Stimulated activated naive B cell treated with anti-CD40 and anti-IgM and Interleukin-4, amounts not matched to agents 10 μg/mL and 1 μg/mL and 100 μg/mL, for 72 hours (primary cell): ENCODE measurements at regions not wholly inside any gene's neighbourhood (a gene's known extent, or its start where the extent isn't known, plus 50 kb on each side); places are given as distances from the start of the nearest gene placed in this dataset.

Experiments used
- ATAC-seq, 2 donors: fragments of 150-1000 bp; cut with Tn5 transposase; replicated peaks; 2 replicates each; pipeline ENCODE4 v1.10.0; 2021; ENCODE audit warnings: moderate library complexity in 1 of 2
- DNase-seq: peaks from one replicate; pipeline ENCODE4 v3.0.0; 2021
- H3K27ac Mint-ChIP-seq: one replicate; pipeline ENCODE4 v1.8.0; 2022; ENCODE audit warnings: mild to moderate bottlenecking, mixed read lengths
- H3K27me3 Mint-ChIP-seq, 2 donors: one replicate each; pipeline ENCODE4 v1.8.0; 2022; ENCODE audit warnings: mixed read lengths in 2 of 2
- H3K36me3 Mint-ChIP-seq, 2 donors: one replicate each; pipeline ENCODE4 v1.8.0; 2022; ENCODE audit warnings: mixed read lengths in 2 of 2, mild to moderate bottlenecking in 1 of 2
- H3K4me1 Mint-ChIP-seq, 2 donors: one replicate each; pipeline ENCODE4 v1.8.0; 2022; ENCODE audit warnings: mixed read lengths in 2 of 2, mild to moderate bottlenecking in 1 of 2
- H3K4me3 Mint-ChIP-seq, 2 donors: one replicate each; pipeline ENCODE4 v1.8.0; 2022; ENCODE audit warnings: mild to moderate bottlenecking in 2 of 2, mixed read lengths in 2 of 2, moderate library complexity in 1 of 2
- H3K9me3 Mint-ChIP-seq, 2 donors: one replicate each; pipeline ENCODE4 v1.8.0; 2022; ENCODE audit warnings: mixed read lengths in 2 of 2, mild to moderate bottlenecking in 1 of 2

DNA sequence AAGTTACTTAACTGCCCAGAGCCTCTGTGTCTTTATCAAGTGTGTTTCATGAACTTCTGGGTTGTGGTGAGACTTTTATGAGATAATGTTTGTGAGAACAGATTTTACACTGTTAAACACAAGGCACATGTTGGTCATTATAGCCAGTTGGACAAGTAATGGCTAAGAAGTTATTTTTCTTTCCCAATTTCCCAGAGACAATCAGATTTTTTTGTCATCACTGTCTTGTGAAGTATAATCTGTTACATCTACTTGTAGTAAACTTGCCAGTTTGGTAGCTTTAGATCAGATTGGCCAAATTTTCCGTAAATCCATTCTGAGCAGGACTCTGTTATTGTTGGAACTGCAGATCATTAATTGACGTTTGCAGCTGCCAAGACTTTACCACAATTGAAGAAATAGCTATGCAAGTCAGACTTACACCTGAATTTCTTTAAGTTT is 838.8 kb downstream of the SLC4A3 start:
- Mint-ChIP-seq H3K4me1 (no peaks in the 10 kb centered on the region), H3K27ac (no peak overlapping the region), H3K36me3 (no peaks in the 10 kb centered on the region), H3K9me3 (peaks cover 0 to 4% of the 10 kb centered on the region in 2 donors), H3K27me3 (no peaks in the 10 kb centered on the region), H3K4me3 (no peak overlapping the region)
- ATAC-seq = no peak
- no peak for DNase-seq

DNA sequence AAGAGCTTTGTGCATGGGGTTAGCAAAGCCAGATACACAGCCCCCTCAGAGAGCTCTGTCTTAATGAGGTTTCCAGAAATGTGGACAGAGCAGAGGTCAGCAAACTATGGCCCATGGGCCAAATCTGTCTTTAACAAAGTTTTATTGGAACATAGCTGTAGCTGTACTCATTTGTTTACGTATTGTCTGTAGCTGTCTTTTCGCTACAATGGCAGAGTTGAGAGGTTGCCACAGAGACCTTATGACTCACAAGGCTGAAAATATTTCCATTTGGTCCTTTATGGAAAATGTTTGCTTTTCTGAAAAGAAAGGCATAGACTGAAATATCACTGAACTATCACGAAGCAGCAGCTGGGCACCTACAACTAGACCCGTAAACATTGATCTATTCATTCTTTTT is 841.8 kb downstream of the SLC4A3 start:
- H3K4me1 Mint-ChIP-seq = no peaks in the 10 kb centered on the region
- ATAC-seq (no peak), DNase-seq (no peak)
- peaks cover 3 to 4% of the 10 kb centered on the region in 2 donors for H3K9me3 Mint-ChIP-seq
- no peak overlapping the region for H3K27ac Mint-ChIP-seq
- no peaks in the 10 kb centered on the region for H3K36me3 Mint-ChIP-seq
- H3K27me3 Mint-ChIP-seq = no peaks in the 10 kb centered on the region
- no peak overlapping the region for H3K4me3 Mint-ChIP-seq

DNA sequence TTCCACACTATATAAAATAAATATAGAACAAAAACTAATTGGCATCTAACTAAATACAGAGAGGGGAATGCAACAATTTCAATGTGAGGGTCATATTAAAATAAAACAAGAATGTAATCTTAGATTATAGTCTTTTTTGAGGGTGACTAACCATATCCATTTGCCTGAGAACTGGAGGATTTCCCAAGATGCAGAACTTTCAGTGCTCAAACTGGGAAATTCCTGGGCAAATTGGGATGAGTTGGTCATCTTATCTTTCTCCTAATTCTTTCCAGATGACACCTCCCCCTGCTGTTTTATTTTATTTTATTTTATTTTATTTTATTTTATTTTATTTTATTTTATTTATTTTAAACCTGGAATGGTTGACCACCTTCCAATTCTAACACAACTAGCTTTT is 846.2 kb downstream of the SLC4A3 start:
- H3K4me1 Mint-ChIP-seq = no peaks in the 10 kb centered on the region

DNA sequence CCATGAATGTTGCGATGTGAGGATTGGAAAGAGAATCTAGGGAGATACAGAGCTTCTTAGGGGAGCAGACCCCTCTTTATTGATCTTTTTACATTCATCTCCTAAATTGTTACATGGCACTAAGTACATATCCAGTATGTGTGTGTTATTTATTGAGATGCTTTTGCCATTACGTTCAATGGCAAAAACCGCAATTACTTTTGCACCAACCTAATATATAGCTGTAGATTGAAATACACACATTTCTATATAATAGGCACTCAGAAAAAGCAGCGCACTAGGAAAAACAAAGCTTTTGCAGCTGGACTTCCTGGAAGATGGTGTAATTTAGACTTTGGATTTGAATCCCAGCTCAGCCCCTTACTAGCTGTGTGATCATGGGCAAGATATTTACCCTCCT is 849.4 kb downstream of the SLC4A3 start:
- DNase-seq (no peak), ATAC-seq (no peak)
- Mint-ChIP-seq H3K36me3 (no peaks in the 10 kb centered on the region), H3K27me3 (no peaks in the 10 kb centered on the region), H3K4me3 (no peak overlapping the region), H3K27ac (no peak overlapping the region), H3K9me3 (peaks cover 0 to 3% of the 10 kb centered on the region in 2 donors), H3K4me1 (no peaks in the 10 kb centered on the region)

More for the DNA sequence above, 846.2 kb downstream of the SLC4A3 start:
- no peaks in the 10 kb centered on the region for H3K27me3 Mint-ChIP-seq
- no peak for DNase-seq
- H3K4me3 Mint-ChIP-seq = no peak overlapping the region
- no peak for ATAC-seq
- H3K27ac Mint-ChIP-seq = no peak overlapping the region
- H3K9me3 Mint-ChIP-seq = peaks cover 3 to 4% of the 10 kb centered on the region in 2 donors
- H3K36me3 Mint-ChIP-seq = no peaks in the 10 kb centered on the region

DNA sequence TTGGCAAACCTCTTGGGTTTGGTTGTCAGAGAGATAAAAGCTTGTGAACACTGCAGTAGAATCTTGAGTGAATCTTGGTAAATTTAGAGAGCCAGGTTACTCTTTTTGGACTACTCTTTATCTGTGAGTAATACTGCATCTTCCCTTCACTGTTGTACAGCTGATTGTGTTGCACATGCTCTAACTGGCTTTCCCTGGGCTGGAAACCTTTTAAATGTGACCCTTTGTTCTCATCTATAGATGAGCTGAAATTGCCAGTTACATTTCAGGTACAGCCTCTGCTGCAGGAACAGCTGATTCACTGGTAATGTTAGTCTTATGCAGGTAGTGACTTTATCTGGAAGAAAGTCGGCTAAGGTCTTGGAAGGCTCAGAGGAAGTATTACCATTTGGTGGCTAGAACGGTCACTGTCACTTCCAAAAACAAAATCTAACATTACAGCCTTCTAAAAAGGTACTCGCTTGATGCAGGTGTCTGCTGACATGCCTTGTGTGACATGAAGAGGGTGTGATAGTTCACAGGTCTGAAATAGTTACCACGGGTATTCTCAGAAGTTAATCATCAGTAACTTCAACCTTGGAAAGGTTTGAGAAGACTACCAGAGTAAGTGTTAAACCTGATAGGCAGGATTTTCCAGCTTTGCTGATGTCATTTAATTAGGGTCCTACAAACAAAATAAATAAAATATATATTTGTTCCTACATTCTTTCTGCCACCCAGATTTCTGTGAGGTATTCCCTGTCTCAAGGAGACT is 851.1 kb downstream of the SLC4A3 start:
- DNase-seq = no peak
- Mint-ChIP-seq H3K4me1 (no peaks in the 10 kb centered on the region), H3K27ac (no peak overlapping the region), H3K36me3 (no peaks in the 10 kb centered on the region), H3K4me3 (no peak overlapping the region), H3K9me3 (peaks cover 0 to 3% of the 10 kb centered on the region in 2 donors), H3K27me3 (no peaks in the 10 kb centered on the region)
- ATAC-seq = no peak

DNA sequence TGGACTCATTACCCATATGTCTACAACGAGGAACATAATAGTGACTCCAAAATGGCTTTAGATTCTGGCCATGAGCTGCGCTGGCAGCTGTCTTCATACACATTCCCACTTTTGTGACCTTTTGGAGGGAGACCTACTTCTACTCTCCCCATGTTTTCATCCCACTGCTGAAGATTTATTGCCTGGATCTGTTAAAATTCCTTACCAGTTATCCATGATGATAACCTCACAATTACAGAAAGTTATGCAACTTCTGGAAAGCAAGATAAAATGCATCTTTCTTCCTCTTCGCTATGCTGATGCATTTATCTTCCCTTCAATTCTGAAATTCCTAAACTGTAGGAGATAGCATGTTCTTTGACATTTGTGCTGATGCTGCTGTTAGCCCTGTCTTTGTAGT is 855.3 kb downstream of the SLC4A3 start:
- no peaks in the 10 kb centered on the region for H3K36me3 Mint-ChIP-seq
- H3K27ac Mint-ChIP-seq = no peak overlapping the region
- H3K27me3 Mint-ChIP-seq = no peaks in the 10 kb centered on the region
- H3K4me3 Mint-ChIP-seq = no peak overlapping the region
- ATAC-seq (no peak), DNase-seq (no peak)
- no peaks in the 10 kb centered on the region for H3K4me1 Mint-ChIP-seq
- H3K9me3 Mint-ChIP-seq = no peaks in the 10 kb centered on the region

DNA sequence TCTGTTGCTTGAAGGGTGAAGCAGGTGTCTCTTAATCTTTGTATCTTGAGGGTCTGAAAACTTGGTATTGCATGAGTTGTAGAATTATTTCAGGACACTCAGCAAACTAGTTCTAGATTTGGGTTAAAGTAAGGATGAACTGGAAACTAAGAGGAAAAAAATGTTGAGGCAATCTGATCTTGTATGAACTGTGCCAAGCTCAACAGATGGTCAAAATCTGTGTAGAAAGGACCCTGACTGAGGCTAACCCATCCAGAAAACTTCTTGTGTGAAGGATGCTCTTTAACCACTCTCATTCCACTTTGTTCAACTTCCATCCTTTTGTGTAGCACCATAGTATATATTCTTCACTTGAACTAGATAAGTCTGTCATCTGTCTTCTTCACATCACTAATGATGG is 861.7 kb downstream of the SLC4A3 start:
- DNase-seq (no peak), ATAC-seq (no peak)
- H3K27me3 Mint-ChIP-seq = no peaks in the 10 kb centered on the region
- no peaks in the 10 kb centered on the region for H3K36me3 Mint-ChIP-seq
- H3K4me1 Mint-ChIP-seq = no peaks in the 10 kb centered on the region
- no peaks in the 10 kb centered on the region for H3K9me3 Mint-ChIP-seq
- no peak overlapping the region for H3K4me3 Mint-ChIP-seq
- H3K27ac Mint-ChIP-seq = no peak overlapping the region

DNA sequence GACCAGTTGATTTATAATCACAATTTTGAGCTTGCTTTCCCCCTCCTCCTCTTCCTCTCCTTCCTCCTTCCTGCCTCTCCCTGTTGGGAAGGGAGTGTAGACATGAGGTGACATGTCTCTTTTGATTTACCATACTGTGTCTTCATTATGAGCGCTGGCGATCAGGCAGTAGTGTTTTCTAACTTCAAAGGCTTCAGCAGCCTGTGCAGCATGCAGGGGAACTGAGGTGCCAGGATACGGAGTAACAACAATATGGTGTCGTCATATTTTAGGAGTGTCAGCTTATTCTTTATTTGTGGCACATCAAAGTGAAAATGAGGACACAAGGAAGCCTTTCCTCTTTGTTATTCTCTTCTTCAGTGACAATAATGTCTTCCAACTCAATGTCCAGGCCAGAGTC is 864.2 kb downstream of the SLC4A3 start:
- H3K27me3 Mint-ChIP-seq = no peaks in the 10 kb centered on the region
- no peak overlapping the region for H3K27ac Mint-ChIP-seq
- DNase-seq = no peak
- no peaks in the 10 kb centered on the region for H3K4me1 Mint-ChIP-seq
- H3K9me3 Mint-ChIP-seq = no peaks in the 10 kb centered on the region
- no peaks in the 10 kb centered on the region for H3K36me3 Mint-ChIP-seq
- H3K4me3 Mint-ChIP-seq = no peak overlapping the region
- ATAC-seq = no peak

DNA sequence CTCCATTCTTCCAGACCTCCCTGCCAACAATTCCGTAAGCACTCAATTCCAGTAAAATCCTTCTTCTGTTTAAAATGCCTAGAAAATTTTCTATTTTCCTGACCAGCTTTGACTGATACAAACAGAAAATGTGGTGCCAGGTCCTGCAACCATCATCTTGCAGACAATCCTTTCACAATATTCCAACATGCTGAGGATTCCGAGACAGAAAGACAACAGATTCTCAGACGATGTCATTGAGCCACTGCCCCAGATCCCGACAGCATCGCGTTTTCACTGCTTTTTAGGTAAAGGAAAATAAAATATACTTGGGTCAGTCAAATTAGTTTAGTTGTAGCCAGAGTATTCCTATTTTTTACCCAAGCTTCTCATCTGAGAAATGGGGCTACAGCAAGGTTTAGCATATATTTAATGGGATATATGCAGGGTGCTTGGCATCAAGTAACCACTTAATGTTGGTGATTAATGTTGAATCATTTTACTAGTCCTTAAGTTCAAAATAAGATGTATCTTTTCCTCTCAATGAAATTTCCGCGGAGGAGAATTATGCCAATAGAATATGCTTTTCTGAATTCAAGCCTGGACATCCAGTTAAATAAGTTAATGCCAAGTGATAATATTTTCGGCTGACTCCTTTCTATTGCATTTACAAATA is 866.6 kb downstream of the SLC4A3 start:
- ATAC-seq = no peak
- Mint-ChIP-seq H3K27ac (no peak overlapping the region), H3K4me3 (no peak overlapping the region), H3K27me3 (no peaks in the 10 kb centered on the region), H3K4me1 (no peaks in the 10 kb centered on the region), H3K9me3 (no peaks in the 10 kb centered on the region), H3K36me3 (no peaks in the 10 kb centered on the region)
- no peak for DNase-seq

DNA sequence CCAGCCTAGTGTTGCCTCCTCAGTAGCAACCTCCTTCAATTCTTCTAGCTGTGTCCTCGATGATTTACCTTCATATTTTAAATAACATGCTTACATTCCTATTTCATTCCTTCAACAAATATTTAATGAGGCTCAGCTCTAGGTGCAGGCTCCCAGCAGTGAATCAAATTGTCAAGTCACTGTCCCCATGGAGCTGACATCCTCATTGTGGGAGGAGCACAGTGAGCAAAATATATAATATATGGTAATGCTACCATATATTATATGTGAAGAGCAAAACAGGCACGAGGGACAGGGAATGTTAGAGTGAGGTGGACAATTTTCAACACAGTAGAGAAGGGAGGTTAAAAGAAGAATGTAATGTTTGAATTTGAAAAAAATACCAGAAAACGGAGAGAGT is 869.1 kb downstream of the SLC4A3 start:
- H3K4me1 Mint-ChIP-seq = no peaks in the 10 kb centered on the region
- no peak overlapping the region for H3K27ac Mint-ChIP-seq
- no peak for DNase-seq
- H3K36me3 Mint-ChIP-seq = no peaks in the 10 kb centered on the region
- H3K9me3 Mint-ChIP-seq = no peaks in the 10 kb centered on the region
- no peak overlapping the region for H3K4me3 Mint-ChIP-seq
- ATAC-seq = no peak
- no peaks in the 10 kb centered on the region for H3K27me3 Mint-ChIP-seq

DNA sequence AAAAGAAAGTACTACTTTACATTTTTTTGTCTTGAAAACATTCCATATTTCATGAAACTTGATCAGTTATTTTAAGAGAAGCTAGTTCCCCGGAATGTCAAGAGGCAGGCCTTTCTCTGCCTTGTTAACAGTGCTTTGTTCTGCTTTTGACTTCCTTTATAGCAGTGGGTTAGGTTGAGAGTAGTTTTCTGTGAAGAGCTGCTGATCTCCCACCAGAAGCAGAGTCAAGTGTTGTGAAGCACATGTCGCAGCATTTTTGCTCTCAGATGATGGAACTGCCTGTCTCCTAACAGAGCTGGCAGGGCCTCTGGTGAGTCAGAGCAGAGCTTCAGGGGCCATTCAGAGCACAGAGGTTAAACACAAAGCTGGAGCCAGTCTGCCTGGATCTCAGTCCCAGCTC is 871.8 kb downstream of the SLC4A3 start:
- peak in 1 of 2 donors; percentile 18 for ATAC-seq
- DNase-seq = no peak
- no peaks in the 10 kb centered on the region for H3K36me3 Mint-ChIP-seq
- no peaks in the 10 kb centered on the region for H3K4me1 Mint-ChIP-seq
- no peaks in the 10 kb centered on the region for H3K27me3 Mint-ChIP-seq
- H3K27ac Mint-ChIP-seq = no peak overlapping the region
- no peak overlapping the region for H3K4me3 Mint-ChIP-seq
- H3K9me3 Mint-ChIP-seq = peaks cover 0 to 1% of the 10 kb centered on the region in 2 donors

DNA sequence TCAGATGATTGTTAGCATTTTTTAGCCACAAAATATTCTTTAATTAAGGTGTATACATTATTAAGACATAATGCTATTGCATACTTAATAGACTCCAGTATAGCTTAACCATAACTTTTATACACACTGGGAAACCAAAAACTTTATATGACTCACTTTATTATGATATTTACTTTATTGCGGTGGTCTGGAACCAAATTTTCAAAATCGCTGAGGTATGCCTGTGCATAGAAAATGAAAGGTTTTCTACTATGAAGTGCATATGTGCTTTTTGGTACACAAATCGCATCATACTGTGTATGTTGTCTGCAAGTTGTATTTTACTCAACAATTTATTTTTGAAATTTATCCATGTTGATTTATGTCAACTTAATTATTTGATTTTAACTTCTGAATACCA is 875.1 kb downstream of the SLC4A3 start:
- H3K4me3 Mint-ChIP-seq = no peak overlapping the region
- peaks cover 0 to 1% of the 10 kb centered on the region in 2 donors for H3K9me3 Mint-ChIP-seq
- no peaks in the 10 kb centered on the region for H3K36me3 Mint-ChIP-seq
- H3K27me3 Mint-ChIP-seq = no peaks in the 10 kb centered on the region
- ATAC-seq (no peak), DNase-seq (no peak)
- H3K27ac Mint-ChIP-seq = no peak overlapping the region
- no peaks in the 10 kb centered on the region for H3K4me1 Mint-ChIP-seq

DNA sequence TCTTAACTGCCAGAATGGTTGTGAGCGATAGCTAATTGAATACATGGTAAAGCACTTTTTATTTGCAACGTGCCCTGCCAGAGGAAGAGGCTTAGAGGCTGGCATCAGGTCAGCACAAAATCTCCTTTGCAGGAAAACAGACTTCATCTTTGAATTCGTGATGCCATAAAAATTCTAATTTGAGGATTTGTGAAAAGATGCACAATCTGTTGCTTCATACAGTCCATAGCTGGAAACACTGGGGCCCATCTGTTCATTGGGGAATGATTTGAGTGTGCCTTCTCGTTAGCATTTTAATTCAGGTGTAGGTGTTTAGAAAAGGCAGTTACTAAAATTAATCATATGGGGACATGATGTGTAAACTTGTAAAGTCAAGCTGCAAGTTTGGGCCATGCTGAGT is 876.0 kb downstream of the SLC4A3 start:
- H3K4me1 Mint-ChIP-seq = no peaks in the 10 kb centered on the region
- ATAC-seq = no peak
- no peak for DNase-seq

DNA sequence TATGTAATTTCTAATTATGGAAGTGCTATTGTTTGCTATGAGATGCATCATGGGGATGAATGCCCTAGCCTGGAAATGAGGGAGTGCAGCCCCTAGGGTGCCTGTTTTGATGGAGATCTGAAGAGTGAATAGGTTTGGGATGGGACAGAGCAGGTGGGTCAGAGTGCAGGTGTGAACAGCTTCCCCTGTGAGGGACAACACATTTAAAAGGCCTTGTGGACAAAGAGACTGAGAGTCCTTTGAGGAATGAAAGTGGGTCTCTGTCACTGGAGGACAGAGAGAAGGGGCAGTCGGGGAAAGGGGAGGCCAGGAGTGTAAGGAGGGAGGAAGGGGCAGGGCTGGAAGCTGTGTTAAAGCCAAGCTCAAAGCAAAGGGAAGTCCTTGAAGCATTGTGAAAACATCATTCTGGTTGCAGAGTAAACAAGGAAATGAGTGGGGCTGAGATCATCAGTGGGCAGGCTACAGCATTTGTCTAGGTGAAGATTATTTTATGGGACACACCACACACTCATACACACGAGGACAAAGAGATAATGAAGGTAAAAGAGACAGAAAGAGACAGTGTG is 877.6 kb downstream of the SLC4A3 start:
- Mint-ChIP-seq H3K27ac (no peak overlapping the region), H3K27me3 (no peaks in the 10 kb centered on the region), H3K9me3 (peaks cover 0 to 3% of the 10 kb centered on the region in 2 donors), H3K36me3 (no peaks in the 10 kb centered on the region), H3K4me1 (no peaks in the 10 kb centered on the region), H3K4me3 (no peak overlapping the region)
- DNase-seq (no peak), ATAC-seq (no peak)

More for the DNA sequence above, 876.0 kb downstream of the SLC4A3 start:
- H3K4me3 Mint-ChIP-seq = no peak overlapping the region
- H3K27ac Mint-ChIP-seq = no peak overlapping the region
- peaks cover 0 to 1% of the 10 kb centered on the region in 2 donors for H3K9me3 Mint-ChIP-seq
- no peaks in the 10 kb centered on the region for H3K36me3 Mint-ChIP-seq
- no peaks in the 10 kb centered on the region for H3K27me3 Mint-ChIP-seq

DNA sequence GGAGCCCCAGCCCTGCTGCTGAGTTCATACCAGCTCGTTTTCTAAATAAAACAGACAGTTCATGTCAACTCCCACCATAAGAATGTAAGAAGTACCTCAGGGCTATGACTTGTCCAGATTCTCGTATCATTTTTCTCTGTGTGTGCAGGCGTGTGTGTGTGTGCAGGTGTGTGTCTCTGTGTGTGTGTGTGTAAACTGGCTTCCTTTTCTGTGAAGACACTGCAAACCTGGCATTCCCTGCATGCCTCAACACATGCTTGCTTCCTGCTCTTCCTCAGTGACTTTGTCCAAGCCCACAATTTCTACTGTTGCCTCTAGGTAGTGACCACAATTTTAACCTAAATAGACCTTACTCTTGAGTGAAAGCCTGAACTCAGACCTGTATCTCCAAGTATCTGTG is 879.0 kb downstream of the SLC4A3 start:
- Mint-ChIP-seq H3K27me3 (no peaks in the 10 kb centered on the region), H3K36me3 (no peaks in the 10 kb centered on the region), H3K4me3 (no peak overlapping the region), H3K27ac (no peak overlapping the region), H3K9me3 (peaks cover 0 to 3% of the 10 kb centered on the region in 2 donors), H3K4me1 (no peaks in the 10 kb centered on the region)
- DNase-seq (no peak), ATAC-seq (no peak)
